HG02610 (cell line): ENCODE measurements at regions not wholly inside any gene's neighbourhood (a gene's known extent, or its start where the extent isn't known, plus 50 kb on each side); places are given as distances from the start of the nearest gene placed in this dataset.

Source experiments
- ATAC-seq: cut with Tn5 transposase; IDR thresholded peaks from one replicate; pipeline ENCODE4 v1.9.1; 2021; ENCODE audit warnings: mild to moderate bottlenecking, moderate library complexity; ENCODE audit not compliant: unreplicated experiment

DNA sequence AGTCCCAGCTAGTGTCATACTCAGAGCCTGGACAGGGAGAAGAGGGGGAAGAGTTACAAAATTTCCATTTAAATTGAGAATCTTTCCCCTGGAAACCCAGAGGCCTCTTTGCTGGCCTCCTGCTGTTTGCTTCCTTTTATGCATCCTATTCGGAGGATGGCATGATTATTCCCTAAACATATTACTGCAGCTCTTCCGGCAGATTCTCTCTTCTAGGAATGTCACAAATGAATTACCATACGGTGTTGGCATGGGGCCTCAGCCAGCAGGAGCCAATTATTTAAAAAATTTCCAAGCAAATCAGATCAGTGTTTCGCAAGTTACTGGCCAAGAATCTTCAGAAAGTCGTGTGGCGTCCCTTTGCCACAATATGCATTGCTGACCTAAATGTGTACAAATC is 326.7 kb upstream of the NCAM1 start:
- ATAC-seq = no peak

DNA sequence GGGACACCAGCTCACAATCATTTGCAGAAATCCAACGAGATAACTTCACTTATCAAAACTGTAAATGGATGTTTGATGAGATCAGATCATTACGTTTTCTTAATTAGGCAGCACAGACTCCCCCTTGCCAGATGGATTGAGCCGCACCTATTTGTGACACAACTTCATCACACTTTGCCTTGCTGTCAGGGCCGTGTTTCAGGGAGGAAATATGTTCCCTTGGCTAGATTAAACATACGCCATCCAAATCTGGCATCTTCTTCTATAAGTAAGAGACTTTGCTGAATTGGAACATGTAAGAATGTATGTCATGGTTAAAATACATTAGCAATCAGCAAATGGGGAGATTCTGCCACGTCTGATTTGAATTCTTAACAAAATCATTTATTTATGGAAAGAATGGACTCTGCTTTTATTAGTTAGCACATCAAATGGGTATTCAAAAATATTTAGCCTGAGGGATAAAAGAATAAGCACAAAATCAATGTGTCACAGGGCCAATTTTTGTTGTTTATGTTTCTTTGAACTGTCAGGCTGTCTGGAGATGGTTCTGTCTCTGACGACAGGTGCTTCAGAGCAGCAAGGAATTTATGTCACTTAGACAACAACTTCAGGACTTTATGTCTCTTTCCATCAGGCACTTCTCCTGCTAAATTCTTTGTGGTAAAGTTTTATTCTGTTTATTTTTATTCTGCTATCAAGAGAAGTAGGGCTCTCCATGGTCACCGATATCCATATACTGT is 326.1 kb upstream of the NCAM1 start:
- no peak for ATAC-seq

DNA sequence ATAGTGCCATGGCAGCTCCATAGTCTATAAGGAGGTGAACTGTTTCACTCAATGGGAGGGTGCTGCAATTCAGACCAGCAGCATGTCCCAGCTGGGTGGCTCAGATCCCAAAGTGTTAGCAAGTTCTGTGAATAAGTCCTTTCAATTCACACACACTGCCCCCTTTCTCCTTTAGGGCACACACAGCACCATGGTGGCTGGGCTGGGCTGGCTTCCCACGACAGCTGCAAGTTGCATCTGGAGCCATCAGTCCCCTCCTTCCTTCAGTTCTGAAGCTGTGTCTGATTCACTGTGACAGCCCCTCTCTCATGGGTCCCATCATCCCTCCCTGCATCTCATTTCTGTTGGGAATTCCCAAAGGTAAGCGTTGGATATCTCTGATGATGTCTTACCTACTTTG is 324.1 kb upstream of the NCAM1 start:
- no peak for ATAC-seq

DNA sequence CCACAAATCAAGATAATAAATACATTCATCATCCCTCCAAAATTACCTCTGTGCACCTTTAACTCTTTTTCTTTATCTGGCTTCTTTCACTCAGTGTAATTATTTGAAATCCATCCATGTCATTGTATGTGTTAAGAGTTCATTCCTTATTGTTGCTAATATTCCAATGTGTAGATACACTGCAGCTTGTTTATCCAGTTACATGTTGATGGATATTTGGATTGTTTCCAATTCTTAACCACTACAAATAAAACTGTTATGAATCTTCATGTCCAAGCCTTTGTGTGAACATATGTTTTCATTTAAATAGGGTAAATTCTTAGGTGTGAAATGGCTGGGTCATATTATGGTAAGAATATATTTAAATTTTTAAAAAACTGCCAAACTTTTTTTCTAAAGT is 323.3 kb upstream of the NCAM1 start:
- no peak for ATAC-seq

DNA sequence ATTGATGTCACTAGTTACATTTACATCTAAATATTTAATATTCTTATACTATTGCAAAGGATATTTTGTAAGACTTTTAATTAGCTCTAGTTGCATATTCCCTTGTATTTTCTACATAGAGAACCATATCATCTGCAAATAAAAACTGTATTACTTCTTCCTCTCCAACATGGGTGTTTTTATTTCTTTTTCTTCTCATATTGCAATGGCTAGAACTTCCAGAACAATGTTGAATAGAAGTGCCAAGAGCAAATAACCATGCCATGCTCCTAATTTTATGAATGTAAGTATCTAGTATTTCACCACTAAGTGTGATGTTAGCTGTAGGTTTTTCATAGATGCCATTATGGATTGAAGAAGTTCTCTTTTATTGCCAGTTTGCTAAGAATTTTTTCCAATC is 321.8 kb upstream of the NCAM1 start:
- no peak for ATAC-seq

DNA sequence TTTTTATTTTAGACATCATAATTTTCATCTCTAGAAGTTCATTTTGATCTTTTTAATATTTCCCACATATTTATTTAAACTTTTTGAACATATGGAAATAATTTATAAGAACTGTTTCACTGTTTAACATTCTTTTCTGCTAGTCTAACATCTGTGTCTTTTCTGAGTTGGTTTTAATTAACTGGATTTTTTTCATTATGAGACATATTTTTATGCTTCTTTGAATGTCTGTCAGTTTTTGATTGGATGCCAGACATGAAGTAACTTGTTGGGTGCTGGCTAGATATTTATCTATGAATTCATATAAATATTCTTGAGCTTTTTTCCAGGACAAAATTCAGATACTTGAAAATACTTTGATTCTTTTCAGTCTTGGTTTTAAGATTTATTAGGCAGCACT is 317.8 kb upstream of the NCAM1 start:
- no peak for ATAC-seq

DNA sequence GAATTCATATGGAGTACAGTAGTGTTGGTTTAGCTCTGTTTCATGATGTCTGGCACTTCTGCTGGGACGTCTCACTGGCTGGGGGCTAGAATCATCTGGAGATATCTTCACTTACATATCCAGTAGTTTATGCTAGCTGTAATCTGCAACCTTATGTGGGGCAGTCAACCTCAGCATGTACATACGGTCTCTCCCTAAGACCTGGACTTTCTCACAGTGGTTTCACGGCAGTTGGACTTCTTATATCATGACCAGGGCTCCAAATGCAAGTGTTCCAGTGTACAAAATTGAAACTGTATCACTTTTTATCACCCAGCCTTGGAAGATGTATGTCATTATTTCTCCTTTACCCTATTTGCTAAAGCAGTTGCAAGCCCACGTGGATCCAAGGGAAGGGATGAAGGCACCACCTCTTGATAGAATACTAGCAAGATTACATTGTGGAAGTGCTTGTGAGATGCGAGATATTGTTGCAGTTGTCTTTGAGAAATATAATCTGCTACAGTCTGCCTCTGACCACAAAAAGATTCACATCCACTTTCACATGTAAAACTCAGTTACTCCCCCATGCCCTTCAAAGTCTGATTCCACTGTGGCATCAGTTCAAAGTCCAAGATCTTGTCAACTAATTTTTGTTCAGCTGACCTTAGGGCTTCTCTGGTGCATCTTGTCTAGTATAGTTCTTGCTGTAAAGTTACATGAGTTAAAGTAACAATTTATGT is 316.6 kb upstream of the NCAM1 start:
- ATAC-seq = no peak

DNA sequence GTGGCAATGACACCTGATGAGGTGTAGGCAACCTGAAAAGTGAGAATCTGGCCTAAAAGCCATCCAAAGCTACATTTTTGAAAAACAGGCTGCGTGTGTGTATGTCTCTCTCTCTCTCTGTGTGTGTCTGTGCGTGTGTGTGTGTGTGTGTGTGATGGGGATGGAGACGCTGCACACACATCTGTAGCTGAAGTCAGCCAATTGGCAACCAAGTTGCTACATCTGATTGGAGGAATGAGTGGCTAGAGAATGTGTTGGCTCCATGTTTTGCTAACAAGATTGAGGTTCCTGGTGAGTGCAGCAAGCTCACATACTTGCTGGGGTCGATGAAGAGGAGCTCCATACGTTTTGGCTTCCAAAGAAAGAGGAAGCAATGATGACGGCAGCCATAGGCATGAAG is 311.4 kb upstream of the NCAM1 start:
- ATAC-seq = no peak

DNA sequence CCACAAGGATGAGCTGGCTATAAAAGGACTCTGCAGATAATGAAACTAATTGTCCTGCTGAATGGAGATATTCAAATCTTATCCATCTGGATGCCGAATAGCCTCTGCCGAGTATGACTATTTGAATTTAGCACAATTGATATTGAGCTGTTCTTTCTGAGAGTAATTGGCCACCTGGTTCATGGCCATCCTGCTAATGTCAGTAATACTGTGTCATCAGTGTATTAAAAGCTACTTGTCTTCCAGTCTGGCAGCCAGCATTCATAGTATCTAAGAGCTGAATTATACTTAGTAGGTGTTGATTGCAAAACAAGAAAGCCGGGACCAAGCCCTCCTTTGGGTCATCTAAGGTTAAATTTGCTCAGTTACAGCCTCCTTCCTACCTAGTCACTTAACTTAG is 310.7 kb upstream of the NCAM1 start:
- ATAC-seq = no peak

DNA sequence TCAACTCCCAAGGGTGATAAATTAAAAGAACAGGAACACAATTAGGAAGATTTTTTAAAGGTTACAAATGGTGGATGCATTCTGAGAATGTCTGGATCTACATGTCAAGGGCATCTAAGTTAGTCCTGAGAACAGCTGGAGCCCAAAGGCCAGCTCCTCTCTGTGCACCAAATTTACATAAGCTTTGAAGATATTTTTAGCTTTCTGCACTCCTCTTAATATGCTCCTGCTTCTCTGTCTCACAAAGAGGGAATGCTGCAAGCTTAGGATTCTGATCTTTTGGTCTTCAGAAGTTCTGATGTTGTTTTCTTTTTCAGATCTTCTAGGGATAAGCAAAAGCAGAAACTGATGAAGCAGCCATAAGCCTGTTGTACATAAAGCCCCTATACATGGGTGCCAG is 309.8 kb upstream of the NCAM1 start:
- ATAC-seq = no peak

DNA sequence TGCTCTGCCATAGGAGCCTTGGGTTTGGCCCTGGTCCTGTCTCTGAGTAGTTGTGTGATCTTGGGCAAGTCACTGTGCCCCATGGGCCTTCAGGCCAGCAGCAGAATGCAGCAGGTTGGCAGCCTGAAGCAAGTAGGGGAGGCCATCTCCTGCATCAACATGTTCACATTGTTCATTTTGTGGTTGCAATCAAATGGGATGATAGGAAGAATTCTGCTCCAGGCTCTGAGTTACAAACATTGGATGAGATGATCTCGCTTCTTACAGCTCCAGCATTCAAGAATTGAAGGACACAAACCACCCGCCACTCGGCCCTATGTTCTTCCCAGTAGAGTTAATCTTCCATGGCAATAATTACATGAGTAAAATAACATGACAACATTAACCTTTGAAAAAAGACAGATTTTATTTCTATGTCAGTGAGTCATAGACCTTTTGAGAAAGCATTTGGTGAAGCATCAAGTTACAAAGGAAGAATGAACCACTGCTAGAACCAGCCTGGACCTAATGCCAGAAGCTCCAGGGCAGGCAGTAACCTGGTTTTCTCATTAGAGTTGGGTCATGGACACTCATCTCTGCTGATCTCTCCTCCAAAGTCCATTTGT is 308.3 kb upstream of the NCAM1 start:
- ATAC-seq = no peak

DNA sequence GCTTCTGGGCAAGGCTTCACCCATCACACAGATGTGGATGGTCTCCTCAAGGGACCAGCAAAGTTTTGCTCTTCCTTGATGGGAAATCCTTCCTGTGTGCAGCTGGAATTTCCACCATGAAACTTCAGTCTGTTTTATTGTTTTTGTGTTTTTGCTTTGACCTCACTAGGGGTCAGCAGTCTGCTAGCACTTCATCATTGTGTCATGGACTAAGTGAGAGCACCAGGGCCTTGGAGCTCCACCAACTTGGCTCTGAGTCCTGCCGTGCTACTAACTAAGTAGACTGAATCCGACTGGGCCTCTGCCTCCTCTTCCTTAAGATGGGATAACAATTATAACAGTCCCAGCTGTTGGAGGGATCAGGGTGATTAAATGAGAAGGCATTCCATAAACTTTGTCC is 305.8 kb upstream of the NCAM1 start:
- no peak for ATAC-seq

DNA sequence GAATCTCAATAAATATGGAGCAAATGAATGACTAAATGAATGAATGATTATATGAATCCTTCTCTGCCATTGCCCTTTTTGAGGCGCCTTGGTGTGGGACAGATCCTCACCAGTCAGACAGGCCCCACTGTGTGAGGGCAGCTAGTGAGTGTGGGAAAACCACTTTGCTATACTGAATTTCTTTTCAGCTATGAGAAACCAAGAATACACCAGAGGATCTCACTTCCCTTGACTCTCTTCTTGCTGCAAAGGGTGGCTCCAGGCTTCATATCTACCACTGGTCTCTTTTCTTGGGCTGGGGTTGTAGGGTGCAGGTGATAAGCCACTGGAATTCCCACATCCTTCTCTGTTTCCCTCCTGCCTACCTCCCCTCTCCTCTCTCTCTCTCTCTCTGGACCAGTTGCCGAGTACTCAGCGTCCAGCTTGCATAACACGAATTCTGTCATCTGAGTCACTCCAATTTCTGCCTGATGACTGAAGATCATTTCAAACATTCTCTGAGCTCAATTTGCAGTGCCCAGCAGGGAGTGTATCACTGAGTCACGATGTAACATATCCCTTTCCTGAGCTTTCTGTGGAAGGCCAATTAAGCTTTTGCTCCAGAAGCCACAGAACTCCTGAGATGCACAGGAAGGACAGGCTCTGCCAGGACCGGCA is 304.3 kb upstream of the NCAM1 start:
- ATAC-seq = no peak

DNA sequence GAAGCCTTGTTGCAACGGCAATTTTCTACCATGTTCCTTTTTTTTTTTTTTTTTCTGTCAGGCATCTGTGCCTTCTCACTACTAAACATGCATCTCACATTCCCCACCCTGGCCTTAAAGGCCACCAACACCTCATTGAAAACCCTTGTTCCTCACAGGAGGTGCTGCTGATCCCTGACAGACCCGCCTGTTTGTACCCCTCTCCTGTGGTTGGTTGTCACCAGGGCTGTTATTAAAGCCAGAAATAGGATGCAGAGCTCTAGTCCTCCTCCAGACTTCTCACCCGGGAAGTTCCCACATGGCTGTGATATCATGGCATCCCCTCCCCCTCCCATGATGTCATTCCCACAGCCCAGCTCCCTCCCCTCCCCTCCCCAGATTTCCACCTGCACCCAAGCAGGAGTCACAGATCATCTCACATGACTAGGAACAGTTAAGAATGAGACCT is 302.8 kb upstream of the NCAM1 start:
- ATAC-seq = no peak

DNA sequence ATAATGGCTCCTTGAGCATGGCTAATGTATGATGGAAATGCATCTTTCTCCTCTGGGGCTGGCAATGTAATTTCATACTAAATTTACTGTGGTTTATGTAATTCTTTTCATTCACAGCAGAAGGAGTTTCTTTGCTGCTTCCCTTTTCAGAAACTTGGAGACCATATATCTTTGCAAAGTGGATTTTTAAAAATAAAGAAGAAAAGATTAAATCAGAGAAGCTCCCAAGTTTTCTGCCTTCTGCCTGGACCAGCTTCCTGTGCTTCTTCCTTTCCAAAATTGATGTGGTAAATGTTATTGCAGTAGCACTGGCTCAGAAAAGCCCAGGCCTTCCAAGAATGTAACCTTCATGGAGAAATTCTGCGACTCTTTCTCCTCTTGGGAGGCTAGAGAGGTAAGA is 300.1 kb upstream of the NCAM1 start:
- no peak for ATAC-seq

DNA sequence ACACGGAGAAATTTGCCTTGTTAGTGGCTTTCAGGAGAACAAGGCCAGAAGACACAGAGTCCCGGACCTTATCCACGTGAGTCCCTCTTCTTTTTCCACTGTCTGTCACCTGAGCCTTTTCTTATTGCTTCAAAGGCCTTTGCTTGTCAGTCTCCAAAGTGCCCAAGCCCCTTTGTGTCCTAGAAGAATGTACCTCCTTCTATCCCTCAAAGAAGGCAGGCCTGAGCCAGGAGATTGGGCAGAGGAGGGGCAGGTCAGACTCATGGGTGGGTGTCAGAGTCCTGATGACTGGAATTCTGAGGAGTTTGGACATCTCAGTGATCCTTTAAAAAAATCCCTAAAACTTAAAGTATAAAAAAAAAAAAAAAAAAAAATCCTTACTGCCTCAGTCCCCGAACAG is 299.6 kb upstream of the NCAM1 start:
- ATAC-seq = no peak

DNA sequence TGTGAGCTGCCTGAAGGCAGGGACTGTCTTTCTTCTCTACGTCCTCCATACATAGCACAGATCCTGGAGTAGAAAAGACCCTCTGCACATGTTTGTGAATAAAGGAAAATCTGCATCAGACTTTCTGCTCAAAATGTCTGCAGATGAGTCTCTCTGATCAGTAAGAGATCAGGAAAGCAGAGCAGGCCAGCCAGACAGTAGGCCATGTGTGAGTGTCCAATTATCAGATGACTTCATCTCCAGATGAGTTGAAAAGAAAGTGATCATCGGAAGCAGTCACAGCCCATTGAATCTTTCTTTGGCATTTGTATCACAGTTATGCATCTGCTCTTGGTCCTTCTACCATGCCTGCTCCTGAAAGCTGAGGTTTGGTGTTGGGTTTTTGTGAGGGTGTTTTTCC is 298.7 kb upstream of the NCAM1 start:
- ATAC-seq = no peak

DNA sequence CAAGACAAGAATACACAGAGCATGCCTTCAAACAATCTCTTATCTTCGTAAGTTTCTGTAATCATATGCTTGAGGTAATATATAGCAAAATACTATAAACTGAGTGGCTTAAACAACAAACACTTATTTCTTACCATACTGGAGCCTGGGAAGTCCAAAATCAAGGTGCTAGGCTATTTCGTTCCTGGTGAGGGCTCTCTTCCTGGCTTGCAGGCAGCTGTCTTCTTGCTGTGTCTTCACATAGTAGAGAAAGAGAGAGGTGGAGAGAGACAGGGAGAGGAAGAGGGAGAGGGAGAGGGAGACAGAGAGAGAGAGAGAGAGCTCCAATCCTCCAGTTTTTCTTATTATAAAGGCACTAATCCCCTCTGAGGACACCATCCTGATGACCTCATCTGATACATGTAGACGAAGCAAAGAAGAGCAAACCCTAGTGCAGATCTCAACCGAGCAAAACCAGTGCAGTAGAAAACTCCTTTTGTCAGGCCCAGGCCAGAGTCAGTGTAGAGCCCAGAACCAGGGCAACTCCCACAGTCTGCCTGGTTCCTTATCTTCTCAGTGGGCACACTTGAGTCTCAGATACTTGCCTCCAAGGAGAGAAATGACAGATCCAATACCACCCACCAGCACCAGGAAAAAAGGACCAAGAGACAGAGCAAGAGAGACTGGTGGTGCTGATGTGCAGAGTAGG is 297.1 kb upstream of the NCAM1 start:
- ATAC-seq = no peak

DNA sequence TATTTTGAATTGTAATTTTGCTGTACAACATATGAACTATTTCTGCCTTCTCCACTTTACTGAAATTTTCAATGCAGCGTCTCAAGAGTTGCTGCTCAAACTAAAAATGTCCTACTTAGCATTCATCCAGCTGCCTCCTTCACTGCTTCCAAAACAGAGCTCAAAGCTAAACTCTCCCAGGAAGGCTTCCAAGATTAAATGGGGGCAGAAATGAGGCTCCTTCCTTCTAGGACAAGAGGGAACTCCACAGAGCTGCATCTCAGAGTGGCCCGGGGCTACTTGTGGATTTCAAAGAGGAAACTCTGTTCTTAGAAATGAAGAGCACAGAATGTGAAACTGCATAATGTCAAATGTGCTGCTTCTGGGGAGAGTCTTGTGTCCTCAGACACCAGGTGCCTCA is 295.9 kb upstream of the NCAM1 start:
- ATAC-seq = no peak

DNA sequence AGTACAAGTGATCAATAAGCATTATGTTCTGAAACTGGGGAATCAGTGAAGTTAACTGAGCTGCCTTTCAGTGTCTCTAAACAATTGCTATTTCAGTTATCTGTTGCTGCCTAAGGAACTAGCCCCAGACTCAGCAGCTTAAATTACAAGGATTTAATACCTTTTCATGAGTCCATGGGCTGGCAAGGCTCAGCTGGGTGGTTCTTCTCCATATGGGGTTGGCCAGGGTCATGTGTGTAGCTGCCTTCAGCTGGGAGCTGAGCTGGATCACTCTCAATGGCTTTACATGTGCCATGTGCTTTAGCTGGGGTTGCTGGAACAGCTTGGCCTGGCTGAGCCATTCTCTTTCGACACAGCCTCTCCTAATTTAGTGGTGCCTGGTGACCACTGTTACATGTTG is 295.0 kb upstream of the NCAM1 start:
- ATAC-seq = no peak
